ENCODE measurements at regions not wholly inside any gene's neighbourhood (a gene's known extent, or its start where the extent isn't known, plus 50 kb on each side); places are given as distances from the start of the nearest gene placed in this dataset.
"Not testable (repeated sequence)": the region's sequence is repeated elsewhere in the genome, so short reads cannot be mapped to it uniquely, and the experiment has no call there.

GRCh38 chr4:122100508-122100907 lies 51.6 kb upstream of the BLTP1 start:
- DNase-seq (ENCODE audit: insufficient read length) (no peak), FAIRE-seq (no peak)
- TF ChIP-seq POLR2A (IDR thresholded peaks at IDR 0.05; ENCODE audit: low read depth, low read length): no peak
- TF ChIP-seq TAF1 (IDR thresholded peaks at IDR 0.05; ENCODE audit: borderline replicate concordance, low read depth, low read length): no peak
- TF ChIP-seq POLR2AphosphoS5 (IDR thresholded peaks at IDR 0.05; ENCODE audit: low read depth, low read length): no peak

- DNase-seq (ENCODE audit: insufficient read length): no peak
- TF ChIP-seq POLR2A (IDR thresholded peaks at IDR 0.05; ENCODE audit: low read depth, low read length): no peak
- FAIRE-seq: no peak
Observed at GRCh38 chr4:122099896-122100295, 52.2 kb upstream of the BLTP1 start.

- FAIRE-seq (no peak), DNase-seq (ENCODE audit: insufficient read length) (no peak)
- TF ChIP-seq POLR2AphosphoS5 (IDR thresholded peaks at IDR 0.05; ENCODE audit: low read depth, low read length) (no peak), POLR2A (IDR thresholded peaks at IDR 0.05; ENCODE audit: low read depth, low read length) (no peak), TAF1 (IDR thresholded peaks at IDR 0.05; ENCODE audit: borderline replicate concordance, low read depth, low read length) (no peak)
Observed at GRCh38 chr4:122091836-122092405, 60.2 kb upstream of the BLTP1 start.

- FAIRE-seq (no peak), DNase-seq (ENCODE audit: insufficient read length) (no peak)
- no peak for TF ChIP-seq POLR2AphosphoS5 (IDR thresholded peaks at IDR 0.05; ENCODE audit: low read depth, low read length)
Observed at GRCh38 chr4:122091397-122091796, 60.7 kb upstream of the BLTP1 start.

GRCh38 chr4:122090989-122091388 lies 61.1 kb upstream of the BLTP1 start:
- TF ChIP-seq TAF1 (IDR thresholded peaks at IDR 0.05; ENCODE audit: borderline replicate concordance, low read depth, low read length) (no peak), POLR2A (IDR thresholded peaks at IDR 0.05; ENCODE audit: low read depth, low read length) (no peak), POLR2AphosphoS5 (IDR thresholded peaks at IDR 0.05; ENCODE audit: low read depth, low read length) (no peak)
- no peak for DNase-seq (ENCODE audit: insufficient read length)
- FAIRE-seq: no peak

- FAIRE-seq (no peak), DNase-seq (ENCODE audit: insufficient read length) (no peak)
- no peak for TF ChIP-seq POLR2A (IDR thresholded peaks at IDR 0.05; ENCODE audit: low read depth, low read length)
- TF ChIP-seq POLR2AphosphoS5 (IDR thresholded peaks at IDR 0.05; ENCODE audit: low read depth, low read length): no peak
- TF ChIP-seq TAF1 (IDR thresholded peaks at IDR 0.05; ENCODE audit: borderline replicate concordance, low read depth, low read length): no peak
Observed at GRCh38 chr4:122086338-122087065, 65.6 kb upstream of the BLTP1 start.

GRCh38 chr4:122083989-122084388 lies 68.1 kb upstream of the BLTP1 start:
- FAIRE-seq (no peak), DNase-seq (ENCODE audit: insufficient read length) (no peak)
- TF ChIP-seq POLR2AphosphoS5 (IDR thresholded peaks at IDR 0.05; ENCODE audit: low read depth, low read length) (no peak), TAF1 (IDR thresholded peaks at IDR 0.05; ENCODE audit: borderline replicate concordance, low read depth, low read length) (no peak), POLR2A (IDR thresholded peaks at IDR 0.05; ENCODE audit: low read depth, low read length) (no peak)

- no peak for DNase-seq (ENCODE audit: insufficient read length)
- TF ChIP-seq POLR2A (IDR thresholded peaks at IDR 0.05; ENCODE audit: low read depth, low read length) (no peak), TAF1 (IDR thresholded peaks at IDR 0.05; ENCODE audit: borderline replicate concordance, low read depth, low read length) (no peak), POLR2AphosphoS5 (IDR thresholded peaks at IDR 0.05; ENCODE audit: low read depth, low read length) (no peak)
- FAIRE-seq: no peak
Observed at GRCh38 chr4:122083351-122083750, 68.8 kb upstream of the BLTP1 start.

- FAIRE-seq: no peak
- TF ChIP-seq TAF1 (IDR thresholded peaks at IDR 0.05; ENCODE audit: borderline replicate concordance, low read depth, low read length) (no peak), POLR2AphosphoS5 (IDR thresholded peaks at IDR 0.05; ENCODE audit: low read depth, low read length) (no peak)
- DNase-seq (ENCODE audit: insufficient read length): no peak
Observed at GRCh38 chr4:122082661-122083060, 69.5 kb upstream of the BLTP1 start.

- FAIRE-seq: peak; percentile 38
- DNase-seq (ENCODE audit: insufficient read length): not testable (repeated sequence)
Observed at GRCh38 chr4:122077653-122078052, 74.5 kb upstream of the BLTP1 start.

- not testable (repeated sequence) for FAIRE-seq; DNase-seq (ENCODE audit: insufficient read length)
Observed at GRCh38 chr4:122076835-122077234, 75.3 kb upstream of the BLTP1 start.

GRCh38 chr4:122073615-122074014 lies 78.5 kb upstream of the BLTP1 start:
- no peak for DNase-seq (ENCODE audit: insufficient read length)
- no peak for FAIRE-seq

GRCh38 chr4:122065915-122066314 lies 86.2 kb upstream of the BLTP1 start:
- DNase-seq (ENCODE audit: insufficient read length) (no peak), FAIRE-seq (no peak)
- TF ChIP-seq TAF1 (IDR thresholded peaks at IDR 0.05; ENCODE audit: borderline replicate concordance, low read depth, low read length) (no peak), POLR2A (IDR thresholded peaks at IDR 0.05; ENCODE audit: low read depth, low read length) (no peak), POLR2AphosphoS5 (IDR thresholded peaks at IDR 0.05; ENCODE audit: low read depth, low read length) (no peak)

More at GRCh38 chr4:122073615-122074014, 78.5 kb upstream of the BLTP1 start:
- TF ChIP-seq POLR2AphosphoS5 (IDR thresholded peaks at IDR 0.05; ENCODE audit: low read depth, low read length): no peak
- TF ChIP-seq POLR2A (IDR thresholded peaks at IDR 0.05; ENCODE audit: low read depth, low read length): no peak
- TF ChIP-seq TAF1 (IDR thresholded peaks at IDR 0.05; ENCODE audit: borderline replicate concordance, low read depth, low read length): no peak
